Karpas-422 (cell line): ENCODE measurements at regions not wholly inside any gene's neighbourhood (a gene's known extent, or its start where the extent isn't known, plus 50 kb on each side); places are given as distances from the start of the nearest gene placed in this dataset.

Experiments used
- DNase-seq: peaks from one replicate; pipeline ENCODE4 v3.0.0-alpha.2; 2015
- H2AFZ ChIP-seq: fragments of 200-600 bp; sonication (generic); 2 replicates; pipeline ENCODE4 v1.6.1; 2014; ENCODE audit warnings: antibody characterized with exemption, low read length, mixed read lengths
- H3K27ac ChIP-seq: fragments of 200-600 bp; sonication (generic); 2 replicates; pipeline ENCODE4 v1.5.1; 2014; ENCODE audit warnings: mild to moderate bottlenecking, low read length, moderate library complexity
- H3K27me3 ChIP-seq: fragments of 200-600 bp; sonication (generic); 2 replicates; pipeline ENCODE4 v1.6.1; 2014; ENCODE audit warnings: low read length, mixed read lengths
- H3K36me3 ChIP-seq: fragments of 200-600 bp; sonication (generic); 2 replicates; pipeline ENCODE4 v1.6.1; 2014; ENCODE audit warnings: low read length, mixed read lengths; ENCODE audit not compliant: insufficient read depth
- H3K4me1 ChIP-seq: fragments of 200-600 bp; sonication (generic); 2 replicates; pipeline ENCODE4 v1.6.1; 2014; ENCODE audit warnings: mild to moderate bottlenecking, low read length, mixed read lengths
- H3K4me2 ChIP-seq: fragments of 200-600 bp; sonication (generic); 2 replicates; pipeline ENCODE4 v1.6.1; 2014; ENCODE audit warnings: low read length, low read depth, mild to moderate bottlenecking; ENCODE audit not compliant: poor library complexity, severe bottlenecking
- H3K4me3 ChIP-seq: fragments of 200-600 bp; sonication (generic); 2 replicates; pipeline ENCODE4 v1.5.1; 2014; ENCODE audit warnings: mild to moderate bottlenecking, antibody characterized with exemption, low read length, mixed read lengths
- H3K79me2 ChIP-seq: fragments of 200-600 bp; sonication (generic); 2 replicates; pipeline ENCODE4 v1.6.1; 2014; ENCODE audit warnings: mild to moderate bottlenecking, low read length, mixed read lengths
- H3K9ac ChIP-seq: fragments of 200-600 bp; sonication (generic); 2 replicates; pipeline ENCODE4 v1.6.0; 2014; ENCODE audit warnings: low read length
- H3K9me2 ChIP-seq: fragments of 200-600 bp; sonication (generic), shearing (Covaris generic); replicated peaks from 2 replicates; pipeline ENCODE4 v1.6.0; 2014; ENCODE audit warnings: mild to moderate bottlenecking, low read length, moderate library complexity; ENCODE audit not compliant: insufficient read depth
- H3K9me3 ChIP-seq: fragments of 300-700, 200-600 bp; sonication (generic); 2 replicates; pipeline ENCODE4 v1.6.1; 2014; ENCODE audit warnings: low read length, mixed read lengths
- H4K20me1 ChIP-seq: fragments of 200-600 bp; sonication (generic); 2 replicates; pipeline ENCODE4 v1.6.1; 2014; ENCODE audit warnings: mild to moderate bottlenecking, antibody characterized with exemption, low read length, low read depth; ENCODE audit not compliant: insufficient read depth

DNA sequence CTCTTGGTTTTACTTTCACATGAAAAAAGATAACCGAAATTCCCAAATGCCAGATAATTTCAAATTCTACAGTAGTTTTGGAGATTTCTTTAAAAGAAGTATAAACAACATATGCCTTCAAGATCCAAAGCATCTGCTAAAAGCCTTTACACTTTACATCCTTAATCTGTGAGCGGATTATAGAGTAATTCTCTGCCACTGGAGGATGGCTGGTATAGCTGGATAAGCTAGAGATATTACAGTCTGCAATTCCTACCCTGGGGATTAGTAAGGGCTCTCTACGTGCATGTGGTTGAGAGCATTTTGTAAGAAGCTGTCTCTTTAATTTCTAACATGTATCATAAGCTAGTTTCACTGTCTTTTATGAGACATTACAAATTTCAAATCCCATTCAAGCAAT is 240.3 kb upstream of the HMGA2 start:
- no peaks in the 10 kb centered on the region for H3K9me2 ChIP-seq
- no peaks in the 10 kb centered on the region for H3K36me3 ChIP-seq
- no peak for DNase-seq
- no peaks in the 10 kb centered on the region for H3K79me2 ChIP-seq
- H3K4me1 ChIP-seq, result no peaks in the 10 kb centered on the region
- H3K27me3 ChIP-seq, result no peaks in the 10 kb centered on the region
- no peak overlapping the region for H3K27ac ChIP-seq
- no peak overlapping the region for H3K9ac ChIP-seq
- H3K9me3 ChIP-seq, result no peaks in the 10 kb centered on the region
- H3K4me2 ChIP-seq, result no peak overlapping the region
- H4K20me1 ChIP-seq, result no peaks in the 10 kb centered on the region
- no peak overlapping the region for H2AFZ ChIP-seq
- H3K4me3 ChIP-seq, result no peak overlapping the region

DNA sequence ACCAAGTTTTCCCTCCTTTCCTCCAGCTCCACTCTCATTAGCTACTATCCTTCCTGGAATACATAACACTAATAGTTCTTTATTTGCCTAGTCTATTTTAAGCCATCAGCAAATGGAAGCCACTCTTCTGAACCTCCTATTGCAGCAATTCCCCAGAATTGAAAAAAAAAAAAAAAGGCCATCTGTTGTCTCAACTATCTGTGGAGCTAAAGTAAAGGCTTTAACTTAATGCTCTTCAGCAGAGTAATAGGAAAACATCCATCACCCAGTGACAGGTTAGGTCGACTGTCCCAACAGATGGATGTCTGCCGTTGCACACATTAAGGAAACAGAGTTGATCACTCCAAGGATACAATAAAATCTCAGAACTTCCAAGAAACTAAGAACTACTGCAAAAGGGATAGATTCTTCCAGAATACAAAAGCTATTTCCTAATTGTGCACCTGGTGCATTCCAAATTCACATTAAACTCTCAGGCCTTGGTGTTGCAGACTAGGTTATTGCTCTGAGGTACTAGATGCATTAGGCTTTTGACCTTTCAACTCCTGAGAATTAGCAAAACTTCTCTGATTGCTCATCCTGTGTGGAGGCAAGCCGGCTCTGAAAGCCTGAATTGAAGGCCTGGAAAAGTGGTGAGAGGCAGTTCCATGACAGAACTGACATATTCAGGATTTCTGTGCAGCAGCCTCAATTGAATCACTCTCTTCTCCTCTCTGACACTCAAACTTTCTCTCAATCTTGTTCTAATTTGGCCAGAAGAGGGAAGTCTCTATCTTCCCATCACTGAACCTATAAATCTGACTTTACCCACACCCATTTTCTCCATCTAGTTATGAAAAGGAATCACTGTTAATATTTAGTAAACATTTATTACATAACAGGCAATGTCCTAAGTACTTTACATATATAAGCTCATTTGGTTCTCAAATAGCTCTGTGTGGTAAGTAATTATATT is 238.4 kb upstream of the HMGA2 start:
- Histone ChIP-seq H3K79me2 (no peaks in the 10 kb centered on the region), H4K20me1 (no peaks in the 10 kb centered on the region), H3K9me3 (no peaks in the 10 kb centered on the region), H3K9me2 (no peaks in the 10 kb centered on the region), H2AFZ (no peak overlapping the region), H3K27ac (no peak overlapping the region), H3K36me3 (no peaks in the 10 kb centered on the region), H3K9ac (no peak overlapping the region), H3K27me3 (no peaks in the 10 kb centered on the region), H3K4me1 (no peaks in the 10 kb centered on the region), H3K4me3 (no peak overlapping the region), H3K4me2 (no peak overlapping the region)
- no peak for DNase-seq

DNA sequence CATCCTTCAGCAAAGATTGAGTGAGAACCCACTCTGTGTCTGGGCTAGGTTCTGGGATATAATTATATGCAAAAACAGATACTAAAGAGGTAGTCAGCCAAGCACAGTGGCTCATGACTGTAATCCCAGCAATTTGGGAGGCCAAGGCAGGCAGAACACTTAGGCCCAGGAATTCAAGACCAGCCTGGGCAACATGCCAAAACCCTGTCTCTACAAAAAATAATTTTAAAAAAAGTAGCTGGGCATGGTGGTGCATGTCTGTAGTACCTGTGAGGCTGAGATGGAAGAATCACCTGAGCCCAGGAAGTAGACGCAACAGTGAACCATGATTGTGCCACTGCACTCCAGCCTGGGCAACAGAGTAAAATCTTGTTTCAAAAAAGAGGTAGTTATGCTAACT is 237.5 kb upstream of the HMGA2 start:
- no peak overlapping the region for H3K9ac ChIP-seq
- no peaks in the 10 kb centered on the region for H3K4me1 ChIP-seq
- H3K9me3 ChIP-seq, result no peaks in the 10 kb centered on the region
- no peaks in the 10 kb centered on the region for H3K27me3 ChIP-seq
- H3K4me2 ChIP-seq, result no peak overlapping the region
- H4K20me1 ChIP-seq, result no peaks in the 10 kb centered on the region
- no peaks in the 10 kb centered on the region for H3K79me2 ChIP-seq
- no peak overlapping the region for H3K4me3 ChIP-seq
- no peak overlapping the region for H2AFZ ChIP-seq
- no peaks in the 10 kb centered on the region for H3K36me3 ChIP-seq
- DNase-seq, result no peak
- no peak overlapping the region for H3K27ac ChIP-seq
- no peaks in the 10 kb centered on the region for H3K9me2 ChIP-seq

DNA sequence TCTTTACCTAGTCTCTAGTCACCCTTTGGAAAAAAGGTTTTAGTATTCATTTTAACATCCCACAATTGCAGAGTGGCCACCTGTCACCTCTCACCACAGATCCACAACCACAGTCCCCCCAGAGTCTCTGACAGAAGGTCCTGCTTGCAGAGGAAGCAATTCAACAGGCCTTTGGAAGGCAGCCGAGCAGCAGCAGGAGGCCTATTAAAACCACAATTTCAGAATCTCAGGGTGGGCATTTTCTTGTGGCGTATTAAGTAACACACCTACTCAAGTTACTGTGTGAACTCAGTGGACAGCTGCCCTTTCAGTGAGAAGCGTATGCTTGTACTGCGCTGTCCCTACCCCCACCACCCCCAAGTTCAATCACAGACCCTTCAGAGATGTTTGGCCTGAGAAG is 234.0 kb upstream of the HMGA2 start:
- no peaks in the 10 kb centered on the region for H3K36me3 ChIP-seq
- H3K79me2 ChIP-seq, result no peaks in the 10 kb centered on the region
- no peak overlapping the region for H3K27ac ChIP-seq
- no peak overlapping the region for H2AFZ ChIP-seq
- no peak for DNase-seq
- H4K20me1 ChIP-seq, result no peaks in the 10 kb centered on the region
- no peak overlapping the region for H3K9ac ChIP-seq
- H3K4me1 ChIP-seq, result no peaks in the 10 kb centered on the region
- no peak overlapping the region for H3K4me2 ChIP-seq
- no peak overlapping the region for H3K4me3 ChIP-seq
- H3K9me3 ChIP-seq, result no peaks in the 10 kb centered on the region
- H3K27me3 ChIP-seq, result no peaks in the 10 kb centered on the region
- no peaks in the 10 kb centered on the region for H3K9me2 ChIP-seq

DNA sequence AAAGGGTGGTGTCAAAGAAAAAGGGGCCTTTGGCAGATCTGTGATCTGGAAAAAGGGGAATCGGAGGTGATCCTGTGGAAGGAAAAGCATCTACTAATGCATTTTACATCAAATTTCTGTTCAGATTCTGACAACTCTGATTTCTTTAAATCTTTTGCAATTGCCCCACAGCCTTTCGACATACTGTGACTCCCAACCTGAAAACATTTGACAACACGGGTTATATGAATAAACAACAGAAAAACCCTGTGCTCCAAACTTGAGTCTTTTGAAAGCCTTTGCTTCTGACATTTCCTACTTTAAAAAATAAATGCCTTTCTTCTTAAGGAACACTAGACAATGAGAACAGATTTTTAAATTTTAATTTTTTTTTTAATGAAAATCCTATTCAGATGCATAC is 231.9 kb upstream of the HMGA2 start:
- H3K9ac ChIP-seq, result no peak overlapping the region
- H4K20me1 ChIP-seq, result no peaks in the 10 kb centered on the region
- no peaks in the 10 kb centered on the region for H3K9me3 ChIP-seq
- H3K27me3 ChIP-seq, result no peaks in the 10 kb centered on the region
- DNase-seq, result no peak
- H3K4me1 ChIP-seq, result no peaks in the 10 kb centered on the region
- H3K36me3 ChIP-seq, result no peaks in the 10 kb centered on the region
- H2AFZ ChIP-seq, result no peak overlapping the region
- H3K9me2 ChIP-seq, result no peaks in the 10 kb centered on the region
- H3K79me2 ChIP-seq, result no peaks in the 10 kb centered on the region
- H3K4me2 ChIP-seq, result no peak overlapping the region
- H3K4me3 ChIP-seq, result no peak overlapping the region
- H3K27ac ChIP-seq, result no peak overlapping the region

DNA sequence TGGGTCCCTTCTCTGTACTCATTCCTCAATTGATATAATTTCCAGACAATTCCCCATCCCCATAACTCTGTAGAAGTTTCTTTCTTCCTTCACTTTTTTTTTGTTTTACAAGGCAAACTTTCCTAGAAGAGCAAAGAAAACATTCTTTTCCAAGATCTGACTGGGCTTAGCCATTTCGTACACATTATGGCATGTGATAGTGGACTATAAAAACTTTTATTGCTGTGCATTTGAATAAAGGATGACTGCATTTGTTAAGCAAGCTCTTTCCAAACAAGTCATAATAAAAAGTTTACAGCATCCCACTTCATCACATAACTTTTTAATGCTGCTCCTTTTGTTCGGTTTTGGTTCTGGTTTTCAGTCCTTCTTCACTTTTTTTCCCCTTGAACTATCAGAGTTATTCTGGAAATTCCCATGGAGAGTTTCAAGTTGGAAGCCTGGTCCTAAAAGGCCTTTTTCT is 231.0 kb upstream of the HMGA2 start:
- Histone ChIP-seq H3K9me2 (no peaks in the 10 kb centered on the region), H3K79me2 (no peaks in the 10 kb centered on the region), H3K36me3 (no peaks in the 10 kb centered on the region), H2AFZ (no peak overlapping the region), H3K27ac (no peak overlapping the region), H3K9ac (no peak overlapping the region), H4K20me1 (no peaks in the 10 kb centered on the region), H3K9me3 (no peaks in the 10 kb centered on the region), H3K4me2 (no peak overlapping the region), H3K4me3 (no peak overlapping the region), H3K27me3 (no peaks in the 10 kb centered on the region), H3K4me1 (no peaks in the 10 kb centered on the region)
- no peak for DNase-seq

DNA sequence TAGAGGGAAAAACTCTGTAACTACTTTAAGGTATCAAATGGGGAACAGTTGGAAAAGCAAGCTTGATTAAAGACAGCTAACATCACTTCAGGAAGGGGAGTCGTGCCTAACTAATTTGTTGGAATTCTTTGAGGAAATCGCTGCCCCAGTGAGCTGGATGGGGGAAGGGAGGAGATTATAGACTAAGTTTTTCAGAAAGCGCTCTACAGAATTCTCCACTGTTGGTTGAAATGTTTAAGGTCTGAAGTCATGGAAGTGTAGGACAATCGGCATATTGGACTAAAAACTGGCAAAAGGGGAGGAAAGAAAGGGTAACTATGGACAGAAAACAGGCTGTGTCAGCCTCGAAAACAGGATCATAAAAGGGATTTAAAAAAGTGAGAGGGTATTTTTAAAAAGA is 229.9 kb upstream of the HMGA2 start:
- H3K4me3 ChIP-seq, result no peak overlapping the region
- no peaks in the 10 kb centered on the region for H3K9me2 ChIP-seq
- no peaks in the 10 kb centered on the region for H3K27me3 ChIP-seq
- no peaks in the 10 kb centered on the region for H3K9me3 ChIP-seq
- no peaks in the 10 kb centered on the region for H3K4me1 ChIP-seq
- DNase-seq, result no peak
- no peak overlapping the region for H3K4me2 ChIP-seq
- H2AFZ ChIP-seq, result no peak overlapping the region
- H4K20me1 ChIP-seq, result no peaks in the 10 kb centered on the region
- H3K9ac ChIP-seq, result no peak overlapping the region
- H3K79me2 ChIP-seq, result no peaks in the 10 kb centered on the region
- H3K27ac ChIP-seq, result no peak overlapping the region
- H3K36me3 ChIP-seq, result no peaks in the 10 kb centered on the region

DNA sequence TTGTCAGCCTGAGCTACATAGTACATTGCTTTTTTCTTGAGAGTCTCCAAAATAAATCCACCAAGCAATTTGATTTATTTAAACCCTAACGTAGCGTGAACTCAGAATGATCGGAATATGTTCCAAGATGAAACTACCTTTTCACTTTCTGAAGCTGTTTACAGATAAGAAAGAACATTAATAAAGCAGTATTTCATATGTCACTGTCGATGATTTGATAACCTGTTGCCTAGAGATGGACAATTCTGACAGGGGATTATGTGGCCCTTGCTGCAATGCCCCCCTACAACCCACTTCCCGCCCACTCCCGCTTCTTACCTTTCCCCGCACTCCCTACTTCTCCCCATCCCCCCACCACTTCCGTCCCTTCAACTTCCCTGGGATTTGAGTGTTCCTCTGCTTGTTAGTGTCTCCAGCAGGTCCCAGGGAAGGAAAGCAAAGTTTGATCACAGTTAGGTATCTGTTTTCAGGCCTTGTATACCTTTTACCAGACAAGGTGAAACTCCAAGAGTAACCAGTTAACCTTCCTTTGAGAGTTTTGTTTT is 229.2 kb upstream of the HMGA2 start:
- Histone ChIP-seq H3K4me2 (no peak overlapping the region), H3K9me3 (no peaks in the 10 kb centered on the region), H2AFZ (no peak overlapping the region), H3K27ac (no peak overlapping the region), H3K4me1 (no peaks in the 10 kb centered on the region), H4K20me1 (no peaks in the 10 kb centered on the region), H3K27me3 (no peaks in the 10 kb centered on the region), H3K9me2 (no peaks in the 10 kb centered on the region), H3K9ac (no peak overlapping the region), H3K4me3 (no peak overlapping the region), H3K36me3 (no peaks in the 10 kb centered on the region), H3K79me2 (no peaks in the 10 kb centered on the region)
- DNase-seq, result no peak
